NCI-H2227 treated with DMSO at 0.1 percent for 48 hours (cell line): ENCODE measurements at regions not wholly inside any gene's neighbourhood (a gene's known extent, or its start where the extent isn't known, plus 50 kb on each side); places are given as distances from the start of the nearest gene placed in this dataset.
"Not testable (repeated sequence)": the region's sequence is repeated elsewhere in the genome, so short reads cannot be mapped to it uniquely, and the experiment has no call there.

ENCODE experiments used
- DNase-seq: peaks from one replicate; lab custom pipeline; 2025; lab: John Stamatoyannopoulos, UW

- no peak for DNase-seq
Observed at GRCh38 chr1:60857851-60858250, 224.5 kb upstream of the NFIA start.

DNA sequence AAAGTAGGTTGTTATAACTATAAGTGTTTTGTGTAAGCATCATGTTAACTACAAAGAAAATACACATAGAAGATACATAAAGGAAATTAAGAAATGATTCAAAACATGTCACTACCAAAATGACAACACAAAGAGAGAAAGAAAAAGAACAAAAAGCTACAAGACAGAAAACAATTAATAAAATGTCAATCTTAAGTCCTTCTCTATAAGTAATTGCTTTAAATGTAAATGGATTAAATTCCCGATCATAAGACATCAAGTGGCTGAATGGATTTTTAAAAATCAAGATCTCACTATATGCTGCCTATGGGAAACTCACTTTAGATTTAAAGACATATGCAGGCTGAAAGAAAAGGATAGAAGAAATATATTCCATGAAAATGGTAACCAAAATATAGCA lies 232.3 kb upstream of the NFIA start:
- DNase-seq, result no peak

- DNase-seq, result no peak
Observed at GRCh38 chr1:60849401-60849800, 233.0 kb upstream of the NFIA start.

DNA sequence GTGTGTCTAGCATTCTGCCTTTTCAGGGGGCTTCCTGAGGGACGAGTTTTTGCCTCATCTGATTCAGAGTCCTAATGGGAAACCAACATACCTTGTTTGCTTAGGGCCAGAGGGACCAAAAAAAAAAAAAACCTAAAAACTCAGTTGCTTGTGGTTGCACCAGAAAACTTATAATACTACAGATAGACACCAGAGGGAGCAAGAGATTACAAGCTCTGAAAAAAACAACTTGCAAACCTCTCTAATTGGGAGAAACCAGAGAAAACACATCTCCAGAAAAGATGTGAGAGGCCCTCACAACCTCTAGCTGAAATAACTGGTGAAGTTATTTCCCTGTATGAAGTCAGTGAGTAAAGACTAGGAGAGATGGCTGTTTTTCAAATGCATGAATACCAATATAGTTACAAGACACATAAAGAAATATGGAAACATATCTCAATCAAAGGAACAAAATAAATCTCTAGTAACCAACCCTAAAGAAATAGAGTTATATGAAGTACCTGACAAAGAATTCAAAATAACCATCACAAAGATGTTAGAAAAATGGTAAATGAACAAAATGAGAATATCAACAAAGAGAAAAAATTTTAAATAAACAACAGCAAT lies 233.7 kb upstream of the NFIA start:
- DNase-seq, result peak; percentile 23

DNA sequence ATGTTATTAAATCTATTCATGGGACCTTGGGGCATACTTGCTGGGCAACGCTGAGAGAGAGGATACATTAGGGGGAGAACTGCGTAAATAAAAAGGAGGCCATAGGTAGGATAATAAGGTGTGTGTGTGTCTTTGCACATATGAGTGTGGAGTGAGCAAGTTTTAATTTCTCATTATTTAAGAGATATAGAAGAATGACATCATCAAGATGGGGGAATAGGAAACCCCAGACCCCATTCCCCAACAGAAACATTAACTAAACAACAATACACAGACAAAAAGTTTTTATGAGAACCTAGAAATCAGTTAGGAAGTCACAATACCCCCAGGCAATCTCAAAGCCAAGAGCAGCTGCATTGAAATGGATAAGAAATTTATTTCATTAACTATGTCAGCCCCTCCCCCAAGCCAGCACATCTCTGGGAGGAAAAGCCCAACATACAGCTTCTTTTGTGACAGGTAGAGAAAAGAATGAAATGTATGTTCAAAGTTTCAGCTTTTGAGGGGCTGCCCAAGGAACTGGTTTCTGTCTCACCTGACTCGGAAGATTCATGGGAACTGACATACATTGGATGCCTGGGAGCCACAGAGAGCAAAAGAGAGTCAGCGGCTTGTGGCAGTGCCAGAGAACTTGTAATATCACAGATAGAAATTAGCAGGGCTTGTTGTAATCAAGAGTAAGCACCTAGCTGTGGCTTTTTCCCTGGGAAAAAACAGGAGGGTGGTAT lies 234.3 kb upstream of the NFIA start:
- DNase-seq, result no peak

DNA sequence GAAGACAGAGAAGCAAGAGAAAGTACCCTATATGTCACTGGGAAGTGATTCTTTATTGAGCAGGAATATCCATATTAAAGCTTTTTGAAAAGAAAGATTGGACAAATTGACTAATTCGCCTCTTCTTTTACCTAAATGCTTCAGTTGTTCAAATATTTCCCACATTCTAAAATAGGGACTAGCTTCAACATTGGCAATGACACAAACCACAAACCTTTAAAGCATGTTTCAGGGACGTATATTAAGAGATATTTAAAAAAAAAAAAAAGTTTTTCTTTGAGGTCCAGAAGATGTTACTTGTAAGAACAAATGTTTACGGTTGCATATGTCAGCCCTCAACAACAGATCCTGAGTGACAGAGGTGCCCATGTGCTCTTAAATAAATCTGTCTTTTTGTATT lies 235.0 kb upstream of the NFIA start:
- no peak for DNase-seq

DNA sequence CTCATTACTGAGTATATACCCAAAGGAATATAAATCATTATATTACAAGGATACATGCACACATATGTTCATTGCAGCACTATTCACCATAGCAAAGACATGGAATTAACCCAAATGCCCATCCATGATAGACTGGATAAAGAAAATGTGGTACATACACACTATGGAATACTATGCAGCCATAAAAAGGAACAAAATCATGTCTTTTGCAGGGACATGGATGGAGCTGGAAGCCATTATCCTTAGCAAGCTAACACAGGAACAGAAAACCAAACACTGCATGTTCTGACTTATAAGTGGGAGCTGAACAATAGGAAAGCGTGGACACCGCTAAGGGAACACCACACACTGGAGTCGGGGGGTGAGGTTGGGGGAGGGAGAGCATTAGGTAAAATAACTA lies 236.7 kb upstream of the NFIA start:
- DNase-seq, result not testable (repeated sequence)

GRCh38 chr1:60842304-60842703 lies 240.1 kb upstream of the NFIA start:
- no peak for DNase-seq

- DNase-seq, result no peak
Observed at GRCh38 chr1:60841116-60842046, 241.0 kb upstream of the NFIA start.

DNA sequence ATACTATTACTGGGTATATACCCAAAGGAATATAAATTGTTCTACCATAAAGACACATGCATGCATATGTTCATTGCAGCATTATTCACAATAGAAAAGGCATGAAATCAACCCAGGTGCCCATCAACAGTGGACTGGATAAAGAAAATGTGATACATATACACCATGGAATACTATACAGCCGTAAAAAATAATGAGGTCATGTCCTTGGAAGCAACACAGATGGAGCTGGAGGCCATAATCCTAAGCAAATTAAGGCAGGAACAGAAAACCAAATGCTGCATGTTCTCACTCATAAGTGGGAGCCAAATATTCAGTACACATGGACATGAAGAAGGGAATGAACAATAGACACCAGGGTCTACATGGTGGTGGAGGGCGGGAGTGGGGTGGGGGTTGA lies 241.9 kb upstream of the NFIA start:
- not testable (repeated sequence) for DNase-seq

- DNase-seq, result no peak
Observed at GRCh38 chr1:60835649-60836048, 246.7 kb upstream of the NFIA start.

GRCh38 chr1:60833173-60833572 lies 249.2 kb upstream of the NFIA start:
- no peak for DNase-seq

DNA sequence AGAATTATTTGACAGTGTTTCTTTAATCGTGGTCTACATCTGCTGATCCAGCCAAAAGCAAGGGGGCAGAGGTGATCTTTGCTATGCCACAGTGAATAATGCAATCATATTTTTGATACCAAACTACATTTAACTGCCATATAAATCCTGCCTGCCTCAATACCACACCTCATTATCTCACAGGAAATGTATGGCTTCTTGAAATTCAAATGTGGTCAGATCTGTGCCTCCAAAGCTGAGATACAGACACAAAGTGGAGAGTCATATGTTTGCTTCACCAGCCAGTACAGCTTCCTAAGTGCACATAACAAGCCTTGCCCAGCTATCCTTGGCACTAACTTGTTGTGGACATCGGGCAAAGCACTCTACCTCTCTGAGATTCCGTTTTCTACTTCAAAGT lies 250.0 kb upstream of the NFIA start:
- DNase-seq, result no peak

DNA sequence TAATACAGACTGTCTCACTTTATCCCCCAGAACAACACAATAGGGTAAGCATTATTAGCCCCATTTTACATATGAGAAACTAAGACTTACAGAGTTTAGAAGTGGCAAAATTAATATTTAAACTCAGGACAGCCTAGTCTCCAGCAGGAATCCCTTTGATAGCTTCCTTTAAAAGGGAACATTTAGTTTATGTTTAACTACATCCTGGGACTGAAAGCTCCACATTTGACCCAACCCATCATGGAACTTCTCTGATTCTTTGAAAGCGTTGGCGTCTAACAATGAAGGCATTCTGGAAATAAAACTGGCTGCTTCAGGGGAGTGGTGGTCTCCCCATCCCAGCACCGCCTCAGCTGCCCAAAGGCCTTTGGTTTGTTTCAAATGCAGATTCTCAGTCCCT lies 250.6 kb upstream of the NFIA start:
- DNase-seq, result no peak

GRCh38 chr1:60828944-60829343 lies 253.4 kb upstream of the NFIA start:
- DNase-seq, result no peak

- DNase-seq, result no peak
Observed at GRCh38 chr1:60826320-60827094, 255.9 kb upstream of the NFIA start.

- peak; percentile 89 for DNase-seq
Observed at GRCh38 chr1:60825593-60825992, 256.8 kb upstream of the NFIA start.

- no peak for DNase-seq
Observed at GRCh38 chr1:60823151-60823550, 259.2 kb upstream of the NFIA start.

DNA sequence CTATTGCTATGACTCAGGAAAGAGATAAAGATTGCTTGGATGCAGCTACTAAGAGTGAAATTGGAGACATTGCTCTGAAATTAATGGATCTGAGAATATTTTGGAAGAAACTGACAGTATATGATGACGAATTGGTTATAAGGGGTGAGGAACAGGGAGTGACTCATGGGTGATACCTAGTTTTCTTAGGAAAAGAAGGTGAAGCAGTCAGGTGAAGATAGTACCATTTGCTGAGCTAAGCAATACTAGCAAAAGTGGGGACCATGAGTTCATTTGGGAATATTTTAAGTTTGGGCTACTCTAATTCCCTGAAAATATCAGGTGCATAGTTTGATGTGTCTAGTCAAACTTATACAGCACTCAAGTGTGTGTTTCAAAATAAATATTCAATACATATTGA lies 260.1 kb upstream of the NFIA start:
- DNase-seq, result no peak

DNA sequence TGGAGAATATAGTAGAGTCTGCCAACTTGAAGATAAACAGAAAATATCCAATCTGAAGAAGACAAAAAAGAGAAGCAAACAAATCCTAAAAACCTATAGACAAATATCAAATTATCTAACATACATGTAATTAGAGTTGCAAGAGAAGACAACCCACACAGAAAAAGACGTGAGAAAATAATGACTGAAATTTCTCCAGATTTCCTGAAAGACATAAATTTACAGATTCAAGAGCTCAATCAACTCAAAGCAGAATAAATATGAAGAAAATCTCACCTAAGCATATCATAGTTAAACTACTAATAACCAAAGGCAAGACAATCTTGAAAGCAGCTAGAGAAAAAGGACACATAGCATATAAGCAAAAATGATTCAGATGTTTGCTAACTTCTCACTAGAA lies 261.2 kb upstream of the NFIA start:
- DNase-seq, result no peak

DNA sequence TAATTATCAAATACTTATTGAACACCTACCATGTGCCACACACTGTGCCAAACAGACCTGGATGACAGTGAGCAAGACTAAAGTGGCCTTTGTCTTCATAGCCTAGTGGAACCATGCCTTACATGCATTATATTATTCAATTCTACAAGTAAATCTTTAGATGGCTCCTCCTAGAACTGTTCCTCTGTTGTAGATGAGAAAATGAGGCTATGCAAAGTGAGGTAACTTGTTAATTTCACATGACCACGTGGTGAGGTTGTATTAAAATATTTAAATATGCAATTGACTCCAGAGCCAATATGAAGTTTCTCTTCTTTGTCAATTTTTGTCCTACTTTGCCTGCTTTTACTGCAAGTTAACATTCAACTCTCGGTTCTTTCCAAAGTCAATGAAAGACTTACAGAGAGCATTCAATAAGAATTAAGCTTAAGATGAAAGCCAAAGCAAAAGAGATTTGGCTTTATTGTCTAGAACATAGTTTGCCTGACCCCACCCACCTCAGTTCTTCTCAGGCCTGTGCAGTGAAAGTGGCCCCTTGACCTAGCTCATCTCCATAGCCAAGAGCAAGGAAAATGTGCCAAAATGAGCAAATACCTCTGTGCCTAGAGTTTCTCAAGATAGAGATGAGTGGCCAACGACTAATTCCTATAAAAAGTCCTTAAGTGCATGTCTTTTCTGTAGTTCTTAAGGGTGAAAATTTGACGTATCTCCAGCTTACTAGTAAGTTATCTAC lies 263.2 kb upstream of the NFIA start:
- no peak for DNase-seq
